ENCODE measurements at regions not wholly inside any gene's neighbourhood (a gene's known extent, or its start where the extent isn't known, plus 50 kb on each side); places are given as distances from the start of the nearest gene placed in this dataset.

DNA sequence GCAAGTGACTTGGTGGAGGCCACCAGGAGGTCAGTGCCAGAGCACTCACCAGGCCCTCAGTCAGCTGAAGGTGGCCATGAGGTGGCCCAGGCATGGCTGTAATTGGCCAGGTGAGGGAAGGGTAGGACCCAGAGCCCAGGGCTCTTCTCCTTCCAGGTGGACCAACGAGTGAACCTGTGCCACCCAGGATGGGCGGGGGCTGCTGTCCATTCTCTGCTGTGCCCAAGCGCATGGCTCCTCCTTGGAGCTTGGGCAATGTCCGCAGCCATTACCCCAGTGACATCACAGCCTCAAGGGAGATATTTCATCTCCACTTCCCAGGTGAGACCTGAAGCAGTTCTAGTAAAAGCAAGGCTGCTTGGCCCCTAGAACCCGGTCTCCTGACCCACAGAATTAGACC, 303.0 kb upstream of the FOXF1 start:
- FAIRE-seq (no peak), DNase-seq (ENCODE audit: insufficient read length, low spot score) (no peak)

GRCh38 chr16:86209202-86209601, 301.1 kb upstream of the FOXF1 start:
- FAIRE-seq (no peak), DNase-seq (ENCODE audit: insufficient read length, low spot score) (no peak)

- DNase-seq (ENCODE audit: insufficient read length, low spot score) (no peak), FAIRE-seq (no peak)
Measured at GRCh38 chr16:86210403-86211193, 299.7 kb upstream of the FOXF1 start.

DNA sequence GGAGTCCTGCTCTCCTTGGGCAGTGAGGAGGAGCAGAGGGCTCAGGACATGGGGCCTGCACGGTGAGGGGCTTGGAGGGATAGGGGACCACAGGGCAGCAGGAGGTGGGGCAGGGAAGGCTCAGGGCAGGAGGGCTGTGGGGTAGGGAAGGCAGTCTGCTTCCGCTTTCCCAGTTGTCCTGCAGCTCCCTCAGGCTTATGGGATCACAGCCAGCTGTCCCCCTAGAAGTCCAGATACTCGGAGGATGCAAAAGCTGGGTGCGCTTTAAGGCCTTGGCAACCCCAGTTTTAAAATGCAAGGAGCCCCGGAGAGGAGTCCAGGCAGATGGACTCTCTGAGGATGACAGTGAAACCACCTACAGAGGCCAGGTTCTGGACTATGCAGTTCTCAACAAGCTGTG, 299.1 kb upstream of the FOXF1 start:
- DNase-seq (ENCODE audit: insufficient read length, low spot score): no peak
- FAIRE-seq: no peak

DNA sequence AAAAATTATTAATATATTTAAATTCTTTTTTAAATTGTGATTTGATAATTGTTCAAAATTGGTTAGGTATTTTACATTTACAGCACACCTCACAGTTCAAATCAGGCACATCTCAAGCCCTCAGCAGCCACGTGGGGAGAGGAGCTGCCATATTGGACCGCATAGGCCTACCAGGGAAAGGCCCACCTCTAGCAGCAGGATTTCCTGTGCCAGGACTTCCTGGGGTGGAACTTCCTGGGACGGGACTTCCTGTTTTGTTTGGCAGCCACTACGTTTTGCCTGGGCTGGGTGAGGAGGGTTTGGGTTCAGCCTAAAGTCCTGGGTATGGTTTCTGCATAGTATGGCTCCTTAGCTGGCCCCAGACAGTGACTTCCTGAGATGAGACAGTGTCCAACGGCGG, 298.5 kb upstream of the FOXF1 start:
- FAIRE-seq (no peak), DNase-seq (ENCODE audit: insufficient read length, low spot score) (no peak)

DNA sequence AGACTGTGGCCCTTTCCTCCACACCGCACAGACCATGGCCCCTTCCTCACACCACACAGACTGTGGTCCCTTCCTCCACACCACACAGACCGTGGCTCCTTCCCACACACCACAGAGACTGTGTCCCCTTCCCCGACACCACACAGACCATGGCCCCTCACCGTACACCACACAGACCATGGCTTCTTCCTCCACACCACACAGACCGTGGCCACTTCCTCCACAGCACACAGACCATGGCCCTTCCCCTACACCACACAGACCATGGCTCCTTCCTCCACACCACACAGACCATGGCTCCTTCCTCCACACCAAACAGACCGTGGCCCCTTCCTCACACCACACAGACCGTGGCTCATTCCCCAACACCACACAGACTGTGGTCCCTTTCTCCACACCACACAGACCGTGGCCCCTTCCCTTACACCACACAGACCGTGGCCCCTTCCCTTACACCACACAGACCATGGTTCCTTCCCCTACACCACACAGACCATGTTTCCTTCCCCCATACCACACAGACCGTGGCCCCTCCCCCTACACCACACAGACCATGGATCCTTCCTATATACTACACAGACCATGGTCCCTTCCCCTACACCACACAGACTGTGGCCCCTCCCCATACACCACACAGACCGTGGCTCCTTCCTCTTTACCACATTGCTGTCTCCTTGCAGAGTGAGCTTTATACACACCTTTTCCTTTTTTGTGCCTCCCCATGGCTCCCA, 297.5 kb upstream of the FOXF1 start:
- peak; percentile 75 for FAIRE-seq
- no peak for DNase-seq (ENCODE audit: insufficient read length, low spot score)

GRCh38 chr16:86213437-86214205, 296.7 kb upstream of the FOXF1 start:
- no peak for FAIRE-seq
- DNase-seq (ENCODE audit: insufficient read length, low spot score): no peak

DNA sequence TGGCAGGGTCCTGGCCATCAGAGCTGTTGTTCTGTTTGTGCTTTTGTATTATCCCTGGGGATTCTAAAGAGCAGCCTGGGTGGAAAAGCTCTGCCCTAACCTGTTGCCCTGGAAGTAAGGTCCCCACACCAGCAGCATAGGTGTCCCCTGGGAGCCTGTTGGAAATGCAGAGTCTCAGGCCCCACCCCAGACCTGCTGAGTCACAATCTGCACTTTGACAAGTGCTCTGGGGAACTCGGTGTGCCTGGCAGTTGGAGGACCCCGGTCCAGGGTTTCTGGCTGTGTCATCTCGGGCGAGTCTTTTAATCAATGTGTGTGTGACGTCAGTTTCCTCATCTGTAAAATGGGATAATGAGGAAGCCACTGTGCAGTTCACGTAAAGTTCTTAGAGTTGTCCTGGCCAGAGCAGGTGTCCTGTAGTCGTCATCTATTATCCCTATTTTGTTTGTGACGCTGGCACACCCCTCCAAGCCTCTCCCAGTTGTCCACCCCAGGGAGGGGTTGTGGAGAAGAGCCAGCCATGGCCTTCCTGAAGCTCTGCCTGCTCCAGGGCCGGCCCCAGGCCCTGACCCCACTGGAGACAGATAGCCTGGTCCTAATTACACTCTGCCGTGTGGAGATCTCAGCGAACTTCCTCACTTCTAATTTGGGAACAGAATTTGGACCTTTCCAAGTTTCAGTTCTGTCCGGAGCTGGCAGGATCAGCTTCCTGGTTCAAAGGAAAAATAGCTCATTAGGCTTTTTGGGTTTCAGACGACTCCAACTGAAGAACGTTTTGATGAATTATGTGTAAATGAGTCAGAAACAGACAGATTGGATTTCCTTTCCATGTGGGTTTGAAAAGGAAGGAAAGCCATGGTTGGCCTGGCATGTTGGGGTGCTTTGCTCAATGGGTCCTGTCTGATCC, 295.7 kb upstream of the FOXF1 start:
- DNase-seq (ENCODE audit: insufficient read length, low spot score) (no peak), FAIRE-seq (no peak)

GRCh38 chr16:86215233-86215978, 294.9 kb upstream of the FOXF1 start:
- DNase-seq (ENCODE audit: insufficient read length, low spot score) (no peak), FAIRE-seq (no peak)

- no peak for FAIRE-seq
- DNase-seq (ENCODE audit: insufficient read length, low spot score): no peak
Measured at GRCh38 chr16:86215979-86216585, 294.2 kb upstream of the FOXF1 start.

DNA sequence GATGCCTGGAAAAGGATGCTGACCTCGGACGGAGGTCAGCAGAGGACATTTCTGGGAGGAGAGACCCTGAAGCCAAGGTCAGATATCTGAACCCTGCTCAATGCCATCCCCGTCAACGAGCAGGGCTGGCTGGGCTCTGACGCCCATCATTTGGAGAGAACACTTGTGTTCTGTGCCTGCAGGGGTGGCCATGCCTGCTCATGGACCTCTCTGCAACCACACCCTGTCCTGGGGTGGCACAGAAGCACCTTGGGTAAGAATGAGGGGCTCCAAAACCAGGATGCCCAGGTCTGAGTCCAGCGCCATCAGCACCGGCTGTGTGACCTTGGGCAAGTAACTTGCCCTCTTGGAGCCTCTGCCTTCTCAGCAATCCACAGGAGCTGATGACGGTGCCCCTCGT, 293.7 kb upstream of the FOXF1 start:
- FAIRE-seq (no peak), DNase-seq (ENCODE audit: insufficient read length, low spot score) (no peak)

DNA sequence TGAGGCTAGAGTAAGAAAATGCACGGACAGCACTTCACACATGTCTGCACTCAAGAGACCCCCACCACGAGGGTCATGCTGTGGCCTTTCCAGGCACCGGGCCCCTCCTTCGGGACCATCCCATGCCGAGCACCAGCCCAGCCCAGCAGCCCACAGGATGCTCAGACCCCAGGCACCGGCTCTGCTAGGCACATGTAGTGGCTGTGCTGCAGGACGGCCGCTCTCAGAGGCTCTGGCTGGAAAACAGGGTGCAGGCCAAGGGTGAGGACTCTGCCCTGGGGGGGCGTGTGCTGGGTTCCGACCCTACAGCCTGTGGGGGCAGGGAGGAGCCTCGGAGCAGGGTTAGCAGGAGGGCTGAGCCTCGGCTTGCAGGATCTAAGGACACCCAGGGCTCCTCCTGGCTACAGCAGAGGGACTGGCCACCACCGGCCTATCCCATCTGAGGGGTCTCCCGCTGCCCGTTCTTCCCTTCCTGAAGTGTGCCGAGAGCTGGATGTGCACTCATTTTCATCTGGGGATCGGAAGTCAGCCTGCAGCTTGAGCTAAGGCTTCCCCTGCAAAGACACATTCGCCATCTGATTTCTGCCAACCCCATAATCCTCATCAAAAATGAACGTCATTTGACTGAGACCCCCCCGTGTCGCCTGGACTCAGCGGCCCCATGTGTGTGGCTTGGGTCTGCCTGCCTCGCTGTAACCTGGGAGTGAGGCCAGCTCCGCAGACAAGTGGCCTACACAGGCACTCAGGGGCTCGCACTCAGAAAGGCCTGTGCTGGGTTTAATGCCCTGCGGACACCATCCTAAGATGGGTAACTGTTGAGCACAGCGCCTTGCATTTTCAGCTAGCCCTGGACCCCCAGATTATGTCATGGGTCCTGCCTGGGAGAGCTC, 293.1 kb upstream of the FOXF1 start:
- no peak for DNase-seq (ENCODE audit: insufficient read length, low spot score)
- FAIRE-seq: no peak

DNA sequence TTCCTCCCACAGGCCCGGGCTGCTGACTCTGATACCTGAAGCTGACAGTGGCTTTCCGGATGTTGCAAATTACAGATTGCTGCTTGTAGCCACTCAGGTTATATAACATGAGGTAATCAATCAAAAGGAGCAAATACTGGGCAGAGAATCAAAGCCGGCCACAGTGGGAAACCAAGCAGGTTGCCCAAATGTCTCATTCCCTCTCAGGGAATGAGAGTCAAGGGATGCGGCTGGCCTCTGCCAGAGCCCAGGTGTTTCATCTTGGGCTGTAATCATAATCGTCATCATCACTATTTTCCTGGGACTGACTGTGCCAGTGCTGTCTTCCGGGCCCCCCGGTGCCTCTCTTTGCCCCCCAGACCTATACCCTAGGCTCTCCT, 292.4 kb upstream of the FOXF1 start:
- DNase-seq (ENCODE audit: insufficient read length, low spot score): no peak
- no peak for FAIRE-seq

DNA sequence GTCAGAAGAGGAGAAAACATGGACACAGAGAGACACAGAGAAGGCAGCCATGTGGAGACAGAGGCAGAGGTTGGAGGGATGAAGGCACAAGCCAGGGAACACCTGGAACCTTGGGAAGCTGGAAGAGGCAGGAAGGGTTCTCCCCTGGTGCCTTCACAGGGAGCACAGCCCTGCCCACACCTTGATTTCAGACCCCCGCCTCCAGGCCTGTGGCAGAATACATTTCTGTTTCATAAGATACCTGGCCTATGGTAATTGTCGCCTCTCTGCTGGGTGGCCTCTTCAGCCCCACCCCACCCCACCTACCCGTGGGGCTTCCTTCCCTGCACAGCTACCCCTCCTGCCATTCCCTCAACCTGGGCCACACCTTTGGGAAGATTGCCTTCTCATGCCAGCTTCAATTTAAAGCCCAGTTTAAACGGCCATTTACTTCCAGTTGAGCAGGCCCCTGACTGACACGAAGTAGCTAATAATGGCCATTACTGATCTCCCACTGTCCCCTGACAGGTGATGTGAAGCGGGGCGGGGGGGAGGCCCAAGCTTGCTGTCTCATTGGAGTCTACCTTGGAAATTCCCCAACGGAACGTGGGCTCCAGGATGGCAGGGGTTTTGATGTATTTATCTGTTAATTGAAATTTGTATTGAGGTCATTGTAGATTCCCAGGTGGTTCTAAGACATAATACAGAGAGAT, 291.7 kb upstream of the FOXF1 start:
- DNase-seq (ENCODE audit: insufficient read length, low spot score): no peak
- FAIRE-seq: no peak

- no peak for FAIRE-seq
- DNase-seq (ENCODE audit: insufficient read length, low spot score): no peak
Measured at GRCh38 chr16:86219655-86220445, 290.5 kb upstream of the FOXF1 start.

DNA sequence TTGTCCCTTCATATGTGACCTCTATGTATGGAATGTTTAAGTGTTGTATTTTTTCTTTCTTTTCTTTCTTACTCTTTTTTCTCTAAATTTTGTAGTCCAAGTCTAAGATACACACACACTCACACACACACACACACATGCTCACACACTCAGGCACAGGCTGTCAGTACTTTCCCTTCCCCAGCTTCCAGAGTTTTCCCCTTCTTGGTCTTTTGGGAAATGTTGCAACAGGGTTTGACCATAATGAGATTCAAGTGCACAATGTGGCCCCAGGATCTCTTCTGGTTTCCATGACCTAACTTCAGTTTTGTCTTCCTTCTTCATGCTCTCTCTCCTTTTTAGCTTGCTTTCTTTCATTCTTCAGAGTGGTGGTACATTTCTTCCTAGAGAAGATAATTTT, 289.8 kb upstream of the FOXF1 start:
- FAIRE-seq (no peak), DNase-seq (ENCODE audit: insufficient read length, low spot score) (no peak)

DNA sequence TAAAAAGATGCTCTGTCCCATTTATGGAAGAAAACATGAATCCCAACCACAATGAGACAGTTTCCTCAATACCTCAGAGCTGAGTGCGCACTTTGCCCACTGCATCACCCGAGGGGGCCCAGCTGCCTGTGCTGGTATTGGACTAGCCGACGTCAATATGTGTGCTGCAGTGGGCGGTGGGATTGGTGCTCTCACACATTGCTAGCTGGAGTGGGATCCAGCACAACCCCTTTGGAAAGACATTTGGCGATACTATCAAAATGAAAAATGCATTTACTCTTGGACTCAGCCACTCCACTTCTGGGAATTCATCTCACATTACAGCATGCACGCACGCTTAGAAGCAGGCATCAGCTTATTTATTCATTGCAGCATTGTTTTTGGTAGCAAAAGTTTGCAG, 289.2 kb upstream of the FOXF1 start:
- FAIRE-seq: no peak

More for the DNA sequence above, 289.2 kb upstream of the FOXF1 start:
- DNase-seq (ENCODE audit: insufficient read length, low spot score): no peak
